CD4-positive, alpha-beta T cell (primary cell): ENCODE measurements at regions not wholly inside any gene's neighbourhood (a gene's known extent, or its start where the extent isn't known, plus 50 kb on each side); places are given as distances from the start of the nearest gene placed in this dataset.

Source experiments
- ATAC-seq: fragments of 200-7000 bp; cut with Tn5 transposase; one replicate; pipeline ENCODE4 v1.10.0; 2022; ENCODE audit warnings: mild to moderate bottlenecking; ENCODE audit not compliant: poor library complexity
- CTCF ChIA-PET: fragments of 350-600 bp; sonication (Branson Sonifier 250); formaldehyde crosslinking; loops from one replicate; lab custom pipeline; 2021; ENCODE audit warnings: antibody characterized with exemption, inconsistent platforms; lab: Charles Lee
- POLR2A ChIA-PET: fragments of 350-600 bp; sonication (Branson Sonifier 250); formaldehyde crosslinking; loops from one replicate; lab custom pipeline; 2021; ENCODE audit warnings: antibody characterized with exemption, inconsistent platforms; lab: Charles Lee
- DNase-seq, 14 experiments: peaks; one replicate each; pipeline ENCODE4 v3.0.0-alpha.2; 2013 to 2020; ENCODE audit warnings: mixed read lengths in 2 of 14
- H3K27ac ChIP-seq, 2 donors: one replicate each; pipeline versions ENCODE4 v1.5.1 to v1.7.0; 2013; ENCODE audit warnings: low read length in 2 of 2, low read depth in 1 of 2, mild to moderate bottlenecking in 1 of 2
- H3K27me3 ChIP-seq, 2 experiments: 1 replicate in 1 of 2; 2 replicates in 1 of 2; pipeline versions ENCODE4 v1.6.1 to v1.7.0; 2013; ENCODE audit warnings: low read length in 2 of 2, control low read depth in 1 of 2, mild to moderate bottlenecking in 1 of 2, moderate library complexity in 1 of 2; ENCODE audit not compliant: insufficient read depth in 2 of 2, control insufficient read depth in 1 of 2
- H3K36me3 ChIP-seq: one replicate; pipeline ENCODE4 v1.6.1; 2013; ENCODE audit warnings: low read length, control low read depth; ENCODE audit not compliant: insufficient read depth
- H3K4me1 ChIP-seq: one replicate; pipeline ENCODE4 v1.6.1; 2013; ENCODE audit warnings: low read length, control low read depth; ENCODE audit not compliant: insufficient read depth
- H3K4me3 ChIP-seq: one replicate; pipeline ENCODE4 v1.5.1; 2013; ENCODE audit warnings: mild to moderate bottlenecking, low read length, moderate library complexity
- H3K9me3 ChIP-seq, 2 experiments: 1 replicate in 1 of 2; 2 replicates in 1 of 2; pipeline versions ENCODE4 v1.6.1 to v1.7.0; 2013; ENCODE audit warnings: low read length in 2 of 2, mild to moderate bottlenecking in 2 of 2, control low read depth in 1 of 2, moderate library complexity in 1 of 2; ENCODE audit not compliant: control insufficient read depth in 1 of 2, insufficient read depth in 1 of 2
- H3K27ac Mint-ChIP-seq: one replicate; pipeline ENCODE4 v1.8.0; 2020; ENCODE audit warnings: mixed read lengths
- H3K27me3 Mint-ChIP-seq: one replicate; pipeline ENCODE4 v1.8.0; 2021; ENCODE audit warnings: mixed read lengths
- H3K36me3 Mint-ChIP-seq: one replicate; pipeline ENCODE4 v1.8.0; 2021; ENCODE audit warnings: low read depth, mixed read lengths
- H3K4me1 Mint-ChIP-seq: one replicate; pipeline ENCODE4 v1.8.0; 2021; ENCODE audit warnings: low read depth, mixed read lengths
- H3K4me3 Mint-ChIP-seq: one replicate; pipeline ENCODE4 v1.8.0; 2020; ENCODE audit warnings: mild to moderate bottlenecking, mixed read lengths
- H3K9me3 Mint-ChIP-seq: one replicate; pipeline ENCODE4 v1.8.0; 2020; ENCODE audit warnings: mixed read lengths
- intact Hi-C, 2 experiments: fragments of 100-400 bp; cut with DNase I in 1 of 2; cut with micrococcal nuclease in 1 of 2; formaldehyde crosslinking; loops; one replicate each; pipeline versions ENCODE4 v1.15.1 to v1.9.0; 2023 to 2025; cut with DNase I, micrococcal nuclease
- TF ChIP-seq, protein P1 (sequence below): fragments of 200-600 bp; IDR thresholded peaks from one replicate; pipeline ENCODE4 v1.8.0; 2022; ENCODE audit warnings: antibody characterized with exemption, mild to moderate bottlenecking

- Mint-ChIP-seq H3K9me3 (no peaks in the 10 kb centered on the region), H3K27ac (no peak overlapping the region), H3K4me1 (no peaks in the 10 kb centered on the region), H3K27me3 (no peaks in the 10 kb centered on the region), H3K4me3 (no peak overlapping the region), H3K36me3 (no peaks in the 10 kb centered on the region)
- TF ChIP-seq, protein P1, sequence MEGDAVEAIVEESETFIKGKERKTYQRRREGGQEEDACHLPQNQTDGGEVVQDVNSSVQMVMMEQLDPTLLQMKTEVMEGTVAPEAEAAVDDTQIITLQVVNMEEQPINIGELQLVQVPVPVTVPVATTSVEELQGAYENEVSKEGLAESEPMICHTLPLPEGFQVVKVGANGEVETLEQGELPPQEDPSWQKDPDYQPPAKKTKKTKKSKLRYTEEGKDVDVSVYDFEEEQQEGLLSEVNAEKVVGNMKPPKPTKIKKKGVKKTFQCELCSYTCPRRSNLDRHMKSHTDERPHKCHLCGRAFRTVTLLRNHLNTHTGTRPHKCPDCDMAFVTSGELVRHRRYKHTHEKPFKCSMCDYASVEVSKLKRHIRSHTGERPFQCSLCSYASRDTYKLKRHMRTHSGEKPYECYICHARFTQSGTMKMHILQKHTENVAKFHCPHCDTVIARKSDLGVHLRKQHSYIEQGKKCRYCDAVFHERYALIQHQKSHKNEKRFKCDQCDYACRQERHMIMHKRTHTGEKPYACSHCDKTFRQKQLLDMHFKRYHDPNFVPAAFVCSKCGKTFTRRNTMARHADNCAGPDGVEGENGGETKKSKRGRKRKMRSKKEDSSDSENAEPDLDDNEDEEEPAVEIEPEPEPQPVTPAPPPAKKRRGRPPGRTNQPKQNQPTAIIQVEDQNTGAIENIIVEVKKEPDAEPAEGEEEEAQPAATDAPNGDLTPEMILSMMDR = no peak
- CTCF ChIA-PET = no interaction called here
- Histone ChIP-seq H3K27me3 (no peaks in the 10 kb centered on the region), H3K4me3 (no peak overlapping the region), H3K36me3 (no peaks in the 10 kb centered on the region), H3K9me3 (no peaks in the 10 kb centered on the region), H3K27ac (no peak overlapping the region), H3K4me1 (no peaks in the 10 kb centered on the region)
- no peak for ATAC-seq
- POLR2A ChIA-PET = no interaction called here
- intact Hi-C loops = no loop called here
- no peak for DNase-seq
Measured at GRCh38 chr7:36082216-36082615, 70.8 kb upstream of the EEPD1 start.

GRCh38 chr7:36082910-36083309 lies 70.1 kb upstream of the EEPD1 start:
- H3K36me3 ChIP-seq = no peaks in the 10 kb centered on the region
- DNase-seq (no peak), ATAC-seq (no peak)
- ChIA-PET CTCF (no interaction called here), POLR2A (no interaction called here)
- no peak overlapping the region for H3K4me3 Mint-ChIP-seq
- no peaks in the 10 kb centered on the region for H3K27me3 ChIP-seq
- no peaks in the 10 kb centered on the region for H3K4me1 ChIP-seq
- H3K4me1 Mint-ChIP-seq = no peaks in the 10 kb centered on the region
- no peak overlapping the region for H3K27ac ChIP-seq
- H3K9me3 ChIP-seq = no peaks in the 10 kb centered on the region
- no peak overlapping the region for H3K4me3 ChIP-seq
- TF ChIP-seq, protein P1 = no peak
- H3K36me3 Mint-ChIP-seq = no peaks in the 10 kb centered on the region
- intact Hi-C loops = no loop called here
- H3K27me3 Mint-ChIP-seq = no peaks in the 10 kb centered on the region
- H3K9me3 Mint-ChIP-seq = no peaks in the 10 kb centered on the region
- no peak overlapping the region for H3K27ac Mint-ChIP-seq

GRCh38 chr7:36083626-36084380 lies 69.3 kb upstream of the EEPD1 start:
- ATAC-seq = no peak
- no peak for DNase-seq
- no peaks in the 10 kb centered on the region for H3K36me3 Mint-ChIP-seq
- CTCF ChIA-PET = no interaction called here
- no peaks in the 10 kb centered on the region for H3K9me3 Mint-ChIP-seq
- Histone ChIP-seq H3K36me3 (no peaks in the 10 kb centered on the region), H3K27ac (no peak overlapping the region), H3K9me3 (no peaks in the 10 kb centered on the region), H3K4me1 (no peaks in the 10 kb centered on the region), H3K27me3 (no peaks in the 10 kb centered on the region), H3K4me3 (no peak overlapping the region)
- no peak overlapping the region for H3K4me3 Mint-ChIP-seq
- no peaks in the 10 kb centered on the region for H3K4me1 Mint-ChIP-seq
- TF ChIP-seq, protein P1 = no peak
- no peaks in the 10 kb centered on the region for H3K27me3 Mint-ChIP-seq
- POLR2A ChIA-PET = no interaction called here
- intact Hi-C loops = no loop called here
- no peak overlapping the region for H3K27ac Mint-ChIP-seq
